SK-N-MC (cell line): ENCODE measurements at regions not wholly inside any gene's neighbourhood (a gene's known extent, or its start where the extent isn't known, plus 50 kb on each side); places are given as distances from the start of the nearest gene placed in this dataset.

ENCODE experiments used
- EZH2 ChIP-seq: fragments of 200-600 bp; sonication (generic); IDR thresholded peaks from one replicate; pipeline ENCODE4 v1.6.1; 2017; ENCODE audit warnings: antibody characterized with exemption
- FOXP2 ChIP-seq: optimal IDR thresholded peaks from 2 replicates; pipeline ENCODE3; 2011; ENCODE audit warnings: mild to moderate bottlenecking, moderate library complexity; ENCODE audit not compliant: insufficient read depth; ENCODE audit errors: extremely low read length, control extremely low read depth
- POLR2AphosphoS5 ChIP-seq: IDR thresholded peaks from 2 replicates; pipeline ENCODE4 v1.6.1; 2012; ENCODE audit warnings: mild to moderate bottlenecking, low read depth, low read length, borderline replicate concordance

DNA sequence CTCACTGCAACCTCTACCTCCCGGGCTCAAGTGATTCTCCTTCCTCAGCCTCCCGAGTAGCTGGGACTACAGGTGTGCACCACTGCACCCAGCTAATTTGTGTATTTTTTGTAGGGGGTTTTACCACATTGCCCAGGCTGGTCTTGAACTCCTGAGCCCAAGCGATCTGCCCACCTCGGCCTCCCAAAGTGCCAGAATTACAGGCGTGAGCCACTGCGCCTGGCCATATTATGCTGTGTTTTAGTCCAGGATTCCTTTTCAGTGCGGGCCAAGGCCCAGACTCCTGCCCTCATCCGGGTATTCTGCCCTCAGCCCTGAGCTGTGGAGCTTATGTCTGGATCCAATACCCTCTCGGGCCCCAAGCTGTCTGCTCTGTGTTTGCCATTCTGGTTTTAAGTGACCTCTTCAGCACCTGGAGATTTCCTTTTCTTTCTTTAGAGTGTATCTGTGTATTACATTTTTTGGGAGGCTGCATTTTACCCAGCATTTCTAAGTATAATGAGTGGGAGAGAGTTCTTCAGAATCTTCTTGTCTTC, 114.9 kb downstream of the BUB3 start:
- TF ChIP-seq POLR2AphosphoS5 = no peak
- no peak for TF ChIP-seq EZH2
- TF ChIP-seq FOXP2 = no peak
